GM18508 (cell line): ENCODE measurements at regions not wholly inside any gene's neighbourhood (a gene's known extent, or its start where the extent isn't known, plus 50 kb on each side); places are given as distances from the start of the nearest gene placed in this dataset.
"Not testable (repeated sequence)": the region's sequence is repeated elsewhere in the genome, so short reads cannot be mapped to it uniquely, and the experiment has no call there.

Source experiments
- ATAC-seq: cut with Tn5 transposase; IDR thresholded peaks from one replicate; pipeline ENCODE4 v1.9.1; 2021; ENCODE audit warnings: moderate number of reproducible peaks; ENCODE audit not compliant: insufficient read depth, unreplicated experiment

DNA sequence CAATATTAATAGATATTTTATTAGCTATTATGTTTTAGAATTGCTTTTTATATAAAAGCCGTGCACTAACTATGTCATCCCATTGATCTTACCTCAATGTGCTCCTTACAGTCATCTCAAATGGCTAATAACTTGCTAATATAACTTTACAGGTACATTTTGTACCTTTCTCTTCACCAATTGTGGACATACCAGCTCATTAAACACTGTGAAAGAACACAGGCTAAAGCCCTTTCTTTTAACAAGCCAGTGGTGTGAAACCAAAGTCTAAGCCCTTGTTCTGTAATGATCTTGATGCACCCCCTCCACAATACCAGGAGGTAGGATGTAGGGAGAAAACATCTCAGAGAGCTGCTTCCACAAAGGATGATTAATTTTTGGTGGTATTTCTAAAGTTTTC lies 675.3 kb upstream of the USP15 start:
- ATAC-seq = no peak

DNA sequence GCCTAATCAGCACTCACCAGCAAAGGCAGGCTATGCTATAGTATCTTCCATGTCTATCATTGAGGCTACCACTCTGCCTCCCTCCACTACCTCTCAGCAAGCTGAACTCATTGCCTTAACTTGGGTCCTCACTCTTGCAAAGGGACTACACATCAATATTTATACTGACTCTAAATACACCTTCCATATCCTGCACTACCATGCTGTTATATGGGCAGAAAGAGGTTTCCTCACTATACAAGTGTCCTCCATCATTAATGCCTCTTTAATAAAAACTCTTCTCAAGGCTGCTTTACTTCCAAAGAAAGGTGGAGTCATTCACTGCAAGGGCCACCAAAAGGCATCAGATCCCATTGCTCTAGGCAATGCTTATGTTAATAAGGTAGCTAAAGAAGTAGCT lies 669.3 kb upstream of the USP15 start:
- ATAC-seq = not testable (repeated sequence)

DNA sequence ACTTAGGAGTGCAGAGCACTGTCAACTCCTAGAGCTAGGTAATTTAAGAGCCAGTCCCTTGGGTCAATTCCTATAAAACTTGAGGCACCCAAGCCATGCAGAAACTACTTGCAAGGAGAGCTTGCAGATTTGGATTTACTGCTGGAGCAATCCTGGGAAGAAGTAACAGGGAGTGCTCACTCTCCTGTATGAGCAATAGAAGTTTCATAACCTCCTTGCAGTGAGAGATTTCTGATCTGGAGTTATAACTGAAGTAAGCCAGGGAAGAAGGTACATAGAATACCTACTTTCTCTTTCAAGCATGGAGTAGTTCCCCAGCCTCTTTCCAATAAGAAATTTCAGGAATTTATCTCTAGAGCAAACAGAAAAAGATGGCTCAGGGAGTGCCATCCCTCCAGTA lies 650.1 kb upstream of the USP15 start:
- ATAC-seq = no peak

DNA sequence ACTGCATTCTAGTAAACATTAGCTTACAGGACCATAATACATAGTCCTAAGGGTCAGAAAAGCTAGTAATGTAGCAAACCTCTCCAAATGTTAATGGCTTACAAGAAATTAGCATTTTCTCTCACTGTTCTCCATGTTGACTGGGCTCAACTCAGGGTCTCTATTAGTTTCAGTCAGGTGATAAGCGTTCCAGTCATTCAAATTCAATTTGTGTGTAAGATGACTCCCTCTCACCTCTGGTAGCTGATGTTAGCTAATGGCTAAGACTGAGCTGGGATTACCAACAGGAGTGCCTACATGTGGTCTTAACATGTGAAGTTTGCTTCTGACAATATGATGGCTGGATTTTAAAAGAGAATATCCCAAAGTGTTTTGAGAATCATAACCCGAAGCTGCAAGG lies 630.5 kb upstream of the USP15 start:
- ATAC-seq = no peak

DNA sequence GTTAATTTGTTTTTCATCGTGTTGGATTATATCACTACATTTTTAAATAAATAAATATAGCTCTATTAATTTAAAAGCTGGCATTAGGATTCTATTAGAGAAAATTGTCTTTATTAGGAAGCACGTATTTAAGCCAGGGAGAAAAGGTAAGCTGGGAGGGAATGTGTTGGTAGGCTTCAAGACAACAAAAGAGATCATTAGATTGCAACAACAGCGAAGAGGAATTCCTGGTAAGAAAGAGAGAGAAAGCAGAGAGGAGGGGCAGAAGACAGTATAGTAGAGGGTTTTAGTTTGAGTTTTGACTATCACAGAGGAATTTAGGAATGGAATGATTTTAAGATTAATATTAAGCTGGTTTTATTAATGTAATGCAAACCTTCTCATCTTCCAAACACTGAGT lies 613.6 kb upstream of the USP15 start:
- no peak for ATAC-seq

DNA sequence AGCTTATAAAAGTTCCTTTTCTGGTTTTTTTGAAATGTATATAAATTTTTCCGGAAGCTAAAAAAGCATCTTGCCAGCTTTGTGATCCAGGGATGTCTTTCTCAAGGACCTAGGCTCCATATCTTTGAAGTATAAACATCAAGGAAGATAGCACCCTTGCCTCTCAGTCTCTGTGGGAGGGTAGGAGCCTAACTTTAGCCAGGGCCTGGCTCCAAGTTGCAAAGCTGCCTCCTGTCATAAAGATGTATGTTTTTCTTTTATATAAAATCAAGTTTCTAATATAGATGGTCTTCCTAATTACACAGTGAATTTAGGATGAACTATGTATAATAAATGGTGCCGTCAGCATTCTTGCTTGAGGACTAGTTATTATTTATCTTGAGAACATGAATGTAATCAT lies 612.6 kb upstream of the USP15 start:
- no peak for ATAC-seq

DNA sequence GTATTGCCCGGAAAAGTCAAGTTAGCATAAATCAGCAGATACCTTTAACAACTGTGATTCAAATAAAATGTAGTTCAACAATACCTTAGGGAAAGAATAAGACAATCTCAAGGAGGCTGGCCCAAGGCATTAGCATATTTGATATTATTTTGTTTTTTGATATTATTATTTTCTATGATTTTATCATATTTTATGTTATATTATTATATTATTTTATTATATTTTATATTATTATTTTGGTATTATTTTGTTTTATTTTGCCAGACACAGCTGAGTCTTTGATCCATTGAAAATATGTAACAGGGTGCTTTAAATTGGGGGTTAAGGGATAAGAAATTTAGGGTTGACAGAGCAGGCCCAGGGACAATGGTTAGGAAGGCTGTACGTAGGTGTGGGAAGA lies 607.9 kb upstream of the USP15 start:
- no peak for ATAC-seq

DNA sequence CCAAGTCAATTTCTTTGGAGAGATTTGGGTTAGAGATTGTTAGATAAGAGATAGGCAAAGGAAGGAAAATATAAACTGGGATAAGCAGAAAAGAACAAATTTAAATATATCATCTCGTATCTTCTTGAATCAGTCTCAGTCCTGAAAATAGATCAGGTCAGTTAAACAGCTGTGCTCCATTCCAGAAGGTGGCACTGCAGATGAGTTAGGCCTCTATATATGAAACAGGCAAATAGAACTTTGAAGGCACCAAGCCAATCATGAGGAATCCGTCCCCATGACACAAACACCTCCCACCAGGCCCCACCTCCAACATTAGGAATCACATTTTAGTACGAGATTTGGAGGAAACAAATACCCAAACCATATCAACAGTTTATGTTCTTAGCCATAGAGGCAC lies 605.5 kb upstream of the USP15 start:
- ATAC-seq = no peak

DNA sequence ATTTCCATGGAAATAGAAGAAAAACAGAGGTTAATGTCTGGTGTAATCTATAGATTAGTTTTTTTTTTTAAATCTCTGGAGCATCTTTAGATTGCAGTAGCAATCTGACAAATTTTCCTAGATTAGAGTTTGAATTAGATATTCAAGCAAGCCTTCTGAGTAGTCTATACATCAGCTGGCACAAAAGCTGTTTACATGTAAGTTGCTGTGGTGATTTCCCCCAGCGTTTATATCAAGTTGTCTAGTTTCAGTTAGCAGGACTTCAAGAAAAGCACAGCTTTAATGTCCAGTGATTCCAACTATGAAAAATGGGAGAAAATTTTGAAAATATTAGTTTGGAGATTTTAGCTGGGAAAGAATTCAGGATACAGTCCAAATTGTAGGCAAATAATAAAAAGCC lies 605.0 kb upstream of the USP15 start:
- ATAC-seq = no peak

DNA sequence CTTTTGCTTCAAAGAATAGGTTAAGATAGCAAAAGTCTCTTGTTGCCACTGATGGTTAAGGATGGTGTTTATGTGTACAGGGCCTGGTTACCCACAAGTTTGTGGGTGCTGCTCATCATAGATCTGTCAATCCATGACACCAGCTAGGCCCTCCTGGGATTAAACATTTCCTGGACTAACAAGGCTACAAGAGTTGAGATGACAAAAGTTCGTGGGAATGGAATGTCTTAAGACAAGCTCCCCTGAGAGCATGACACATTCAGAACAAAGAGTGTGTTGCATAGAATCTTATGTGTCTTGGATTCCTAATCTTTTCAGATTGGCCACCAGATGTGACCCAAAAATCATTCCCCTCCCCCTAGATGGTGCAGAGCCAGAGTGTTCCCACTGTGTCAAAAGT lies 592.5 kb upstream of the USP15 start:
- ATAC-seq = no peak

DNA sequence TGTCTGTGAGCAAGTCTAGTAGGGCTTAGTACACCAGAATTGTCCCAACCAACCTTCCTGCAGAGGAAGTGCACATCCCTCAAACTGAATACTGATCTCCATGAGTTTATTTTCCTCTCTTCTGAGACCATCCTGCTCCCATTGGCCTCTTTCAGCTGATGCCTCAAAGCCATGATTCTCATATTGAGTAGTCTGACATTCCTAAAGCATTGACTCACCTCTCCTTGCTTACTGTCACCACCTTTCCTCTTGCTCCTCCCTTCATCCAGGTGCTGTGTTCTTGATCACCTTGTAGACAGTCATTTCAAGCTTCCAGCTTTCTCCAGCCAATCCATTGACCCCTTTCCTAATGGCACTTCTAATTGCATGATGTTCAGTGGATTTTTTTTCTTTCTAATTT lies 583.7 kb upstream of the USP15 start:
- ATAC-seq = no peak

DNA sequence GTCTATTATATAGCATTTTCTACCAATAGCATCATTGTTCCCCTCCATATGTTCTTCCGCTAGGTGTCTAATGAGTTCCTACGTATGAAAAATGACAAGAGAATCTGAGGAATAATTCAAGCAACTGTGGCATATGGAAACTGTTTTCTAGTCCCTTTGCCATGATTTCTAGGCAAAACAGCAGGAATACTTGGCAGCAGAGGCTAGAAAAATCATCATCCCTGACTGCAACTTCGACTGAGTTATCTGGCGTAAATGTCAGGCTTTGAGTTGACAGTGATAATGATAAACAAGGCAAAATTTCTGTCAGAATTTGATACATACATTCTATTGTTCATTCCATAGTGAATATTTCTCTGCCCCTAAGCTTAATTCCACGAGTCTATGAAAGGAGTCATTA lies 572.8 kb upstream of the USP15 start:
- ATAC-seq = no peak

DNA sequence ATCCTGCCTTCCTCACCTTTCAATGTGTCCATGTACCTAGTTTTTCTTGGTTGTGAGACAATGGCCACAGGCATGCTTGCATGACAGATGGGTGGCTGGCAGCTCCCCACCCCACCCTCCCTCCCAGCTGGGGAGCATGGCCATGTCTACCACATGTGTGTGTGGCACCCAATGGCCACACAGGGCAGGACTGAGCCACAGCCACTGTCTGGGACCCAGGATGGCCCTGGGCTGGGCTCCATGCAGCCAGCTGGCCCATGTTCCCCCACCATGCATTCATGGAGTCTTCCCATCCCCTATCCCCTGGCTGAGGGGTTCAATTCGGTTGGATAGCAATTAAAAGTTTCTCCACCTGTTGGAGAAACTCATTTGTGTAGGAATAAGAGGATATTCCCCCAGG lies 566.0 kb upstream of the USP15 start:
- no peak for ATAC-seq

DNA sequence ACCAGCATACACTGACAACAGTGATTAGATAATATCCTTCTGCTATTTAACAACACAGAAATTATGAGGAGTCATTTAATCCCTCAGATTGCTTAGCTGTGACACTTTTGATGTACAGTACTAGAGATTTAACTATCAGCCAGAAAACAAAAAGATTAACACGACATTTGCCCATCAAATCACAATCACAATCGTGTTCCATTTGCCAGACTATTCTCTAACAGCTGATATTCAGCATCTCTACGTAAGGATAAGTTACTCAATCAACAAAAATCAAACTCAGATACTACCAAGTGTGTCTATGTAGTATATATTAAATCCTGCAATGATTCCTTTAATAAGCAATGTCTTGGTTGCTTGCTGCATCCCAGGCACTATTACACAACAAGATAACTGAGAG lies 558.7 kb upstream of the USP15 start:
- ATAC-seq = no peak

DNA sequence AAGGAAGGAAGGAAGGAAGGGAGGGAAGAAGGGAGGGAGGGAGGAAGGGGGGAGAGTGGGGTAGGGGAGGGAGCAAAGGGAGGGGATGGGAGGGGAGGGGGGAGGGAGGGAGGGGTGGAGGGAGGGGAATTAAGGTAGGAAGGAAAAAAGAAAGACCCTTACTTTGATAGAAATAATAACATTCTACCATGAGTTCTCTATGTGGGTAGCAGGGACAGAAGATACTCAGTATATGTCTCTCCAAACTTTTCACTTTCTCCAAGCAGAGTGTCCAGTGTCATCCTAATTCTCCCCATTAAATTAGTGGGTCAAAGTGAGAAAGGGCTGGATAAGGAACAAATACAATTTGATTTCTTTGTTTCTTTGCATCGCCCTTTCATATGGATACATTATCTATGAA lies 553.4 kb upstream of the USP15 start:
- no peak for ATAC-seq

DNA sequence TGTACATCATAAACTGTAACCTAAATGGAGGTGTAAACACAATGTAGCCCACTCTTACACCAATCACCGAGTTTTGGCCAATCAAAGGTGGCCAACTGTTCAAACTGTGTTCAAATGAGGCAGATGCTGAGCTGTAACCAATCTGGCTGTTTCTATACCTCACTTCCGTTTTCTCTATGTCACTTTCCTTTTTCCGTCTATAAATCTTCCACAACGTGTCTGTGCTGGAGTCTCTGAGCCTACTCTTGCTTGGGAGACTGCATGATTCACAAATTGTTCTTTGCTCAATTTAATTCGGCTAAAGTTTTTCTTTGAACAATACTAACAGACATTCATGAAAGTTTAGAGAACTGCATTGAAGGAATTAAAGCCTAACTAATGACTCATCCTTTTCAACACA lies 547.1 kb upstream of the USP15 start:
- no peak for ATAC-seq

DNA sequence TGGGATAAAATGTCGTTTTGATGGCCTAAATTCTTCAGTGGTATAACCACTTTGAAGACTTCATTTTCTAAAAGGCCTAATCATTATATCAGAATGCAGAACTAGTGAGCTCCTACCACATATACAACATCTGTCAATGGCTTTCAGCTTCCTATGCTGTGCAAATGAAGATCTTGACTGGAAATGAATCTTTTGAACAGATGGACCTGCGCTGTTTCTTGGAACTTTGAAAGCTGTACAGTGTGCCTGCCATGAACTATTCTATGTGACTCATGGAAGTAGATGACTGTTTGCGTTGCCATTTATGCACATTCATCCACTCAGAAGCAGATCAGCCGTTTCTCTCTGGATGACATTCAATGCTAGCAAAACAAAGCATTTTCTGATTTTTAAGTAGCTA lies 542.2 kb upstream of the USP15 start:
- ATAC-seq = no peak

DNA sequence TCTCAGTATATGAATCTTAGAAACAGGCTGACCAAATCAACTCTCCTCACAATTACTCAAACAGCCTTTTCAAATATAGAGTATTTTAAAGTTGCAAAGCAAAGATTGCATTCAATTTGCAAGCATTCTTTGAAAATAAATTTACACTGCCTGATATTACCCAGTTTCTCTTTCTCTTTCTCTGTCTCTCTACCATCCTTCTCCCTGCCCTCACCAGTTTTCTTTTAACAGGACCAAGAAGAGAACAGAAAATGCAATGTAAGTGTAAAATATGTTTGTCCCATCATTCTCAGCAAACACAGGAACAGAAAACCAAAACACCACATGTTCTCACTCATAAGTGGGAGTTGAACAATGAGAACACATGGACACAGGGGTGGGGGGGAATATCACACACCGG lies 520.3 kb upstream of the USP15 start:
- no peak for ATAC-seq

DNA sequence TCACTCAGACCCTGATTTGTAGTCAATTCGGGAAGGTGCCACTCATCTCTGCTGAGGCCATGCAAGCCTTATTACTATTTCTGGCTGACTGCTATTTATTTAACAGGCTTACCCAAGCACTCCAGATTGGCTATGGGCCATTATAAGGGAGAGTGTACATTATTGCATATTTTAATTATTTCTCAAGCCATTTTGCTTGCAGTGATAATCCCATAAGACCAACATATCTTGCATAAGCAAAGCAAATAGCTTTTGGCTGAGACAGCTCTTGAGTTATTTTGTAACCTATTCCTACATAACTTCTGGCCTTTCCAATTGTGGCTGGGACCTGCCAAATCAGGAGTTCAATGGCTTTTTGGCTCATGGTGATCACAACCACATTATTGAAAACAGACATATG lies 509.6 kb upstream of the USP15 start:
- ATAC-seq = no peak

DNA sequence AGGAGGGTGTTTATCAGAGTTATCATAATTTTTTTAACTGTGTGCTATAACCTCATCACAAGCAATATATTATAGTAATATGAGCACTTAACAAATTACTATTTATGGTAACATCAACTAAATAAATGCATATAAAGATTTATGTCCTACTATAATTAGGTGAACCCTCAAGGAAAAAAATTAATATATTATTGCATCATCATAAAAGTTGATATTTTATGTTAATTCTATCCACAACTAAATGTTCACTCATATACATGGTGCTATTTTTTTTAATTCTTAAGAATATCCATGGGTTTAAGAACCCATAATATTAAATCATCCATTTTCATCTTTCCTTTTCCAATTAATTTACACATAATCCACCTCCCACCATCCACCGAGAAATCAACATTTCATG lies 506.0 kb upstream of the USP15 start:
- ATAC-seq = no peak

DNA sequence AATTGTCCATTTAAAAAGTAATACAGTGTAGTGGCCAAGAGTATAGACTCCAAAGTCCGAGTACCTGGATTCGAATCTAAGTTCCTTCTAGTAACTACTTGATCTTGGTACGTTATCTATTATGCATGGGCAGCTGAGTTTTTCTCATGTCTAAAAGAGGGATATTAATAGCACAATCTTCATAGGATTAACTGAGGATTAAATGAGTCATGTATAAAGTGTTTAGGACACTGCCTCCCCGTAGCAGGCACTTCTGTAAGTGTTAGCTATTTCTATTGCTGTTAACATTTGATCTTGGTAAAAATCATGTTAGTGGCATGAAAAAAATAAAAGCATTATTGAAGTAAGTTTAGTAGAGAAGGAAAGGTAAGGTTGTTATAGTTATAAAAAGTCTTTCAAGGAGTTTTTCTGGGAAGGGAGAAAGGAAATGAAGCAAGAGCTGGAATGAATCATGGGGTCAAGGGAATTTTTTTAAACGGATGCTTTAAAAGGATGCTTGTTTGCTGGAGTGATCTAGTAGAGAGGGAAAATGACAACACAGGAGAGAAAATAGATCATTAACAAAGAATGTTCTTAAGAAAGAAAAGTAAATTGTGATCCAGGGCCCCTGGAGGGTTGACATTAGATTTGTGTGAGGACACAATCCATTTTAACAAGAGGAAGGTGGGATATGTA lies 502.2 kb upstream of the USP15 start:
- ATAC-seq = no peak

DNA sequence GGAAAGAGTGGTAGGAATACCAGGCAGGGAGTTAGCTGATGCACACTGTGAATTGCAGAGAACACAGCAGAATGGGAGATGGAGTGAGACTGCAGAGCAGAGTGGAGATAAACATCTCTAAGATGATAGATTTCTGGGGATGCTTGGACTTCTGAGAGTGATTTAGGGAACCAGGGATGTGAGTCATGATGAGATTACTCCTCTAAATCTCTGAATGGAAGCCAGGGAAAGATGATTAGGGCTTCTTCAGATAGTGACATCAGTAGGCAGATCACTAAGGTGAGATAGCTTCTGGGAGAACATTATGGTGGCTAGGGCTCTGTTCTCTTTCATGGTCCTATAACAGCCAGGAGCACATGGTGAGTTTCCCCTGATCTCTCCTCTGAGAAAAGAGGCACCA lies 501.5 kb upstream of the USP15 start:
- ATAC-seq = no peak

DNA sequence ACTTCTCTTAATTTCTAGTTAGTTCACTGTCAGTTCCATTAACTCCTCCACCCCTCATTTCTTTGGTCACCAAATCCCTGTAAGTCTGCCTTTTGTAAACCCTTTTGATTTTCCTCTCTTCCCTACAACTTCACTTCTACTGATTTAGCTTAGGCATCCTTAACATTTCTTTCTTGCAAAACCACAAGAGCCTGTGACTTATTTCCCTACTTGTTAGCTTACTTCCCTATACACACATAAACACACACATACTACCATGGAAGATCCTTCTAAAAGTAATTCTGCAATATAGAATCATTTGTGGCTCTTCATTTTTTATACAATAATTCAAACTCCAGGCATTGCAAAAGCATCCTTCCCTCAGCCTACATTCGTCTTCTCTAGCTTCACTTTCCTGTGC lies 494.3 kb upstream of the USP15 start:
- ATAC-seq = no peak
